ENCODE measurements at regions not wholly inside any gene's neighbourhood (a gene's known extent, or its start where the extent isn't known, plus 50 kb on each side); places are given as distances from the start of the nearest gene placed in this dataset.

- DNase-seq, result no peak
- Histone ChIP-seq H3K27ac (no peak overlapping the region), H3K9me3 (no peaks in the 10 kb centered on the region), H3K27me3 (no peaks in the 10 kb centered on the region), H3K4me1 (no peaks in the 10 kb centered on the region), H3K4me3 (no peak overlapping the region), H3K36me3 (no peaks in the 10 kb centered on the region)
- WGBS, 2 donors (ENCODE audit: low coverage in 1 of 2), result 82 to 100% methylated on average over 4 to 7 of the region's 7 CpGs
- intact Hi-C loops (cut with DNase I; ENCODE audit: low total_unique reads) (no loop called here), in situ Hi-C loops (cut with MboI; ENCODE audit: low pct_ligation_motif_present in 1 of 4, low pct_unique_long_range_greater_than_20kb in 1 of 4, low sequenced_read_pairs in 3 of 4) (loop anchor here in 3 of 4 donors (10.0 to 25.0 kb wide), 4 partner anchors 60 to 388 kb away; partner anchors contain the start of genes PANK2 (in 2 of the 3), ADAM33 (in 1 of the 3) and RNF24 (in 1 of the 3))
- TF ChIP-seq POLR2A (IDR thresholded peaks at IDR 0.05), result no peak
- no peak for TF ChIP-seq CTCF (IDR thresholded peaks at IDR 0.05)
- TF ChIP-seq POLR2AphosphoS5 (IDR thresholded peaks at IDR 0.05), result no peak
- no peak for TF ChIP-seq EP300 (IDR thresholded peaks at IDR 0.05; ENCODE audit: low read depth)
These were observed 59.6 kb upstream of the RNF24 start for GRCh38 chr20:4074877-4075455.

GRCh38 chr20:4073852-4074741 lies 58.7 kb upstream of the RNF24 start:
- no peaks in the 10 kb centered on the region for H3K36me3 ChIP-seq
- H3K9me3 ChIP-seq, result no peaks in the 10 kb centered on the region
- no peaks in the 10 kb centered on the region for H3K27me3 ChIP-seq
- H3K27ac ChIP-seq, result no peak overlapping the region
- WGBS, 2 donors (ENCODE audit: low coverage in 1 of 2), result 40 to 80% methylated on average over 1 to 6 of the region's 6 CpGs
- H3K4me3 ChIP-seq, result no peak overlapping the region
- H3K4me1 ChIP-seq, result no peaks in the 10 kb centered on the region
- in situ Hi-C loops (cut with MboI; ENCODE audit: low pct_ligation_motif_present in 1 of 4, low pct_unique_long_range_greater_than_20kb in 1 of 4, low sequenced_read_pairs in 3 of 4), result loop anchor here in 1 of 4 donors (10.0 kb wide), 1 partner anchor 59 kb away; the partner anchor contains the start of gene RNF24
- no peak for DNase-seq
- no peak for TF ChIP-seq CTCF (IDR thresholded peaks at IDR 0.05)
- TF ChIP-seq POLR2A (IDR thresholded peaks at IDR 0.05), result no peak
- TF ChIP-seq EP300 (IDR thresholded peaks at IDR 0.05; ENCODE audit: low read depth), result no peak
- no peak for TF ChIP-seq POLR2AphosphoS5 (IDR thresholded peaks at IDR 0.05)
- intact Hi-C loops (cut with DNase I; ENCODE audit: low total_unique reads), result no loop called here

- H3K36me3 ChIP-seq, result no peaks in the 10 kb centered on the region
- no peak overlapping the region for H3K4me3 ChIP-seq
- no peak for DNase-seq
- intact Hi-C loops (cut with DNase I; ENCODE audit: low total_unique reads) (no loop called here), in situ Hi-C loops (cut with MboI; ENCODE audit: low pct_ligation_motif_present in 1 of 4, low pct_unique_long_range_greater_than_20kb in 1 of 4, low sequenced_read_pairs in 3 of 4) (loop anchor here in 1 of 4 donors (10.0 kb wide), 1 partner anchor 56 kb away; the partner anchor contains the start of gene RNF24)
- TF ChIP-seq EP300 (IDR thresholded peaks at IDR 0.05; ENCODE audit: low read depth) (no peak), POLR2A (IDR thresholded peaks at IDR 0.05) (no peak), CTCF (IDR thresholded peaks at IDR 0.05) (no peak), POLR2AphosphoS5 (IDR thresholded peaks at IDR 0.05) (no peak)
- no peaks in the 10 kb centered on the region for H3K4me1 ChIP-seq
- H3K27me3 ChIP-seq, result no peaks in the 10 kb centered on the region
- no peaks in the 10 kb centered on the region for H3K9me3 ChIP-seq
- 78 to 91% methylated on average over 2 to 5 of the region's 5 CpGs for WGBS, 2 donors (ENCODE audit: low coverage in 1 of 2)
- no peak overlapping the region for H3K27ac ChIP-seq
These were observed 55.9 kb upstream of the RNF24 start for GRCh38 chr20:4071178-4071693.

Measured in transverse colon (tissue), 4 donors.